ENCODE measurements at regions not wholly inside any gene's neighbourhood (a gene's known extent, or its start where the extent isn't known, plus 50 kb on each side); places are given as distances from the start of the nearest gene placed in this dataset.
"Not testable (repeated sequence)": the region's sequence is repeated elsewhere in the genome, so short reads cannot be mapped to it uniquely, and the experiment has no call there.

DNA sequence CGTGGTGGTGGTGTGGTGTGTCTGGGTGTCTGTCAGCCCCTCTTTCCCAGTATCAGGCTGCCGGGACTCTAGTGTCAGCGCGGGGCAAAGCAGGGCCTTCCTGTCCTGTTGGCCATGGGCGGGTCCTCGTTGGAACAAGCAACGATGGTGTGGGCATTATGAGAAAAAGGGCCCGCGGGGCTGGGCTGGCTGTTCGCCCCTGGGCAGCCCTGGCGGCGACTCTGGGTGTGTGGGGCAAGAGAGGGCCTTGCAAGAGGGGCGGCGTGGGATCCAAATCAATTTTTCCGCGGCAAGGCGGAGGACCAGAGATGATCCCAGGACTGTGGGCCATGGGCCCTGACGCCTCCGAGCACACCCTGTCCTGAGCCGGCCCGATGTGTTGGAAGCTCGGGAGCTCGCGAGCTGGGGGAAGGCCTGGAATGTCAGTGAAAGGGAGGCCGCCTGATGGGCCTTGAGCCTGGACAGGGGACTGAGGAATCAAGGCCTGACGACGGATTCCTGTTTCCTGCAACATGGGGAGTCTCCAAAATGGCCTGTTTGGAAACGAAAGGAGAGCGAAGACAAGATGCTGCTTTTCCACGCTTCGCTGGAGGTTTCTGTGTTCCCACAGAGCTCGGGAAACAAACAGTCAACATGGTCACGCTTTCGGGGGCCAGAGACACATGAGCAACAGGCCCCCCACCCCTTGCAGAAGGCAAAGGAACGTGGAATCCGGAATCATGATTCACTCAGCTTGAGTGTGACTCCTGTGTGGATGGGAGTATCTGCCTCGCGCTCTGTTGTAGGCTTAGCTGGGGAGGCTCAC lies 364.7 kb upstream of the DEFB115 start:
- H3K4me1 ChIP-seq (ENCODE audit: insufficient read depth, low read length), result no peaks in the 10 kb centered on the region
- H3K27me3 ChIP-seq (ENCODE audit: low read length), result peaks cover 3% of the 10 kb centered on the region
- no TSS peak for BruUV-seq (replicated peaks)
- H3F3A ChIP-seq (ENCODE audit: low read length, unreplicated experiment), result no peaks in the 10 kb centered on the region
- no peak overlapping the region for H3K27ac ChIP-seq (ENCODE audit: low read length)
- TF ChIP-seq EZH2 (IDR thresholded peaks at IDR 0.05; ENCODE audit: low read length, unreplicated experiment) (no peak), EZH2phosphoT487 (IDR thresholded peaks at IDR 0.05; ENCODE audit: borderline replicate concordance, low read length) (no peak)
- TF ChIP-seq, protein P1, sequence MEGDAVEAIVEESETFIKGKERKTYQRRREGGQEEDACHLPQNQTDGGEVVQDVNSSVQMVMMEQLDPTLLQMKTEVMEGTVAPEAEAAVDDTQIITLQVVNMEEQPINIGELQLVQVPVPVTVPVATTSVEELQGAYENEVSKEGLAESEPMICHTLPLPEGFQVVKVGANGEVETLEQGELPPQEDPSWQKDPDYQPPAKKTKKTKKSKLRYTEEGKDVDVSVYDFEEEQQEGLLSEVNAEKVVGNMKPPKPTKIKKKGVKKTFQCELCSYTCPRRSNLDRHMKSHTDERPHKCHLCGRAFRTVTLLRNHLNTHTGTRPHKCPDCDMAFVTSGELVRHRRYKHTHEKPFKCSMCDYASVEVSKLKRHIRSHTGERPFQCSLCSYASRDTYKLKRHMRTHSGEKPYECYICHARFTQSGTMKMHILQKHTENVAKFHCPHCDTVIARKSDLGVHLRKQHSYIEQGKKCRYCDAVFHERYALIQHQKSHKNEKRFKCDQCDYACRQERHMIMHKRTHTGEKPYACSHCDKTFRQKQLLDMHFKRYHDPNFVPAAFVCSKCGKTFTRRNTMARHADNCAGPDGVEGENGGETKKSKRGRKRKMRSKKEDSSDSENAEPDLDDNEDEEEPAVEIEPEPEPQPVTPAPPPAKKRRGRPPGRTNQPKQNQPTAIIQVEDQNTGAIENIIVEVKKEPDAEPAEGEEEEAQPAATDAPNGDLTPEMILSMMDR (conservative IDR thresholded peaks at IDR 0.05; ENCODE audit: low read depth, low read length), result no peak
- no peaks in the 10 kb centered on the region for H3K9me2 ChIP-seq (replicated peaks; ENCODE audit: low read length)
- DNase-seq (no peak), ATAC-seq (no peak)
- H3K4me3 ChIP-seq (ENCODE audit: low read length), result no peak overlapping the region
- H2AFZ ChIP-seq (ENCODE audit: low read length), result no peak overlapping the region
- ChIA-PET CTCF (no interaction called here), POLR2A (ENCODE audit: unreplicated experiment) (no interaction called here)
- H3K4me2 ChIP-seq (ENCODE audit: low read length), result no peak overlapping the region
- no peaks in the 10 kb centered on the region for H3K79me2 ChIP-seq (ENCODE audit: low read length)
- no peaks in the 10 kb centered on the region for H3K36me3 ChIP-seq (ENCODE audit: low read depth, low read length)
- intact Hi-C loops (cut with micrococcal nuclease), result no loop called here
- no peak overlapping the region for H3K9ac ChIP-seq (ENCODE audit: low read length)
- H4K20me1 ChIP-seq (ENCODE audit: low read length), result no peaks in the 10 kb centered on the region
- H3K9me3 ChIP-seq (ENCODE audit: low read length), result no peaks in the 10 kb centered on the region

DNA sequence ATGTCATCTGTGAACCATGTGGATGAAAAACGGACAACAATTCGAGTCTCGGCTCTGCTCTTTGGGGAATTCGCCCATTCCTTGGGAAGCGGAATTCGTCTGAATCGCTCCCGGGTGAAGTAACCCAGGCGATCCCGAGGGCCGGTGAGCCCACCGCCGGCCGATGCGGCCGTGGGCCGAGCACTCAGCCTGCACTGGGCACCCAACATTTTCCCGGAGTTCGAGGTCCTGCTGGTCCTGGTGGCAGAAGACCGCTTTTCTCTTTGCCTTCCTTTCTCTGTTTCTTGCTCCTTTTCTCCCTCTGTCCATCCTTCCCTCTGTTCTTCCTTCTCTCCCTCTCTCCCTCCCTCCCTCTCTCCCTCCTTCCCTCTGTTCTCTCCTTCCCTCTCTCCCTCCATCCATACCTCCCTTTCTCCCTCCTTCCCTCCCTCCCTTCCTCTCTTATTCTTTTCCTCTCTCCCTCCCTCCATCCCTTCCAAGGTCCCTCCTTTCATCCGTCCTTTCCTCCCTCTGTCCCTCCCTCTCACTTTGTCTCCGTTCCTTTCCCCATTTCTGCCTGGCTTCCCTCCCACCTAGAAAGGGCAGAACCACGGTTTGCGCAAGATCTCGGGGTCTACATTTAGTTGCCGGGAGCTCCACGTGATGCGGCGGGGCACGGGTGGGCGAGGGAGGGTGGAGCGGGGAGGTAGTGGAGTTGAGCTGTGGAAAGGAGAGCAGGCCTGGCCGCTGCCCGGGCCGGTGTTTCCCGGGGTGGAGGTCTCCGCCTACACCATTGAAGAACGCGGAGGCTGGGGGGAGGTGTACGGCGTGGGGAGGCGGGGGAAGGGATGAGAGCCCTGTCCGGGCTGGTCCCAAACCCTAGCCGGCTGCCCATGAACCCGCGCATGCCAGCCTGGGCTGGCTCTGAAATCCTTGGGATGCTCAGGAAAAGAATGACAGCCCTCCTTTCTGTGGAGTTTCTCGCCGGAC lies 363.8 kb upstream of the DEFB115 start:
- BruUV-seq (replicated peaks); H3K4me3 ChIP-seq (ENCODE audit: low read length); CTCF ChIA-PET; H3K79me2 ChIP-seq (ENCODE audit: low read length); DNase-seq; H3K27me3 ChIP-seq (ENCODE audit: low read length); POLR2A ChIA-PET (ENCODE audit: unreplicated experiment); H4K20me1 ChIP-seq (ENCODE audit: low read length); H3K27ac ChIP-seq (ENCODE audit: low read length); H3K9ac ChIP-seq (ENCODE audit: low read length); intact Hi-C loops (cut with micrococcal nuclease); H3K36me3 ChIP-seq (ENCODE audit: low read depth, low read length); H3K9me2 ChIP-seq (replicated peaks; ENCODE audit: low read length); H3K9me3 ChIP-seq (ENCODE audit: low read length); H3K4me2 ChIP-seq (ENCODE audit: low read length); H3F3A ChIP-seq (ENCODE audit: low read length, unreplicated experiment); H2AFZ ChIP-seq (ENCODE audit: low read length); ATAC-seq; H3K4me1 ChIP-seq (ENCODE audit: insufficient read depth, low read length): not testable (repeated sequence)

DNA sequence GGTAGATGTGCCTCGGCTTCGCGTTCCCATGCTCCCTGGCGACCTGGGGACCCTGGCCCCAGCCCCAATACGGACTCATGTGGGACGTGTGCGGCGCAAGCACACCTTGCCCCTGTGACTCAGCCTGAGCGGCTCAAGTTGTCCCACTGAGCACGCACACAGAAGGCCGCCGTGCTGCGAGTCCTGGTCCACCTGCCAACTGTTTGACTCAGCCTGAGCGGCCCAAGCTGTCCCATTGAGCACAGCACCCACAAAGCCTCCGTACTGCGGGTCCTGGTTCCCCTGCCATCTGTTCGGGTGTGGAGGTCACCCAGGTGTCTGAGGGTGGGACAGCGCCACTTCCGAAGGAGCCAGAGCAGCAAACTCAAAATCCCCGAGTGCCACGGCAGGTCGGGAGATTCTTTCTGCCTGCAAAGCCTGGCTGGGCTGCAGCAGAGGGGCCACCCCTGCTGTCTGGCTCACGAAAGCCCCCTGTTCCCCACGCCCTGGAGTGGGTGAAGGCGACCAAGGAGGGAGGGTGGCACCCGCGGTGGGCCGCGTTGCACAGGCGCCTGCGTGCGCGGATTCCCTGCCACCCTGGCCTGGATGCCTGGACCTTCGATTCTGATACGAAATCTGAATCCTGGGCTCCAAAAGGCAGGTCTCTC lies 362.6 kb upstream of the DEFB115 start:
- intact Hi-C loops (cut with micrococcal nuclease); H3K27ac ChIP-seq (ENCODE audit: low read length); BruUV-seq (replicated peaks); H3K9ac ChIP-seq (ENCODE audit: low read length); DNase-seq; H3F3A ChIP-seq (ENCODE audit: low read length, unreplicated experiment); H3K4me1 ChIP-seq (ENCODE audit: insufficient read depth, low read length); H4K20me1 ChIP-seq (ENCODE audit: low read length); POLR2A ChIA-PET (ENCODE audit: unreplicated experiment); CTCF ChIA-PET; H3K9me2 ChIP-seq (replicated peaks; ENCODE audit: low read length); H3K27me3 ChIP-seq (ENCODE audit: low read length); H3K79me2 ChIP-seq (ENCODE audit: low read length); H3K36me3 ChIP-seq (ENCODE audit: low read depth, low read length); H3K4me2 ChIP-seq (ENCODE audit: low read length); H3K9me3 ChIP-seq (ENCODE audit: low read length); H3K4me3 ChIP-seq (ENCODE audit: low read length); ATAC-seq; H2AFZ ChIP-seq (ENCODE audit: low read length): not testable (repeated sequence)

DNA sequence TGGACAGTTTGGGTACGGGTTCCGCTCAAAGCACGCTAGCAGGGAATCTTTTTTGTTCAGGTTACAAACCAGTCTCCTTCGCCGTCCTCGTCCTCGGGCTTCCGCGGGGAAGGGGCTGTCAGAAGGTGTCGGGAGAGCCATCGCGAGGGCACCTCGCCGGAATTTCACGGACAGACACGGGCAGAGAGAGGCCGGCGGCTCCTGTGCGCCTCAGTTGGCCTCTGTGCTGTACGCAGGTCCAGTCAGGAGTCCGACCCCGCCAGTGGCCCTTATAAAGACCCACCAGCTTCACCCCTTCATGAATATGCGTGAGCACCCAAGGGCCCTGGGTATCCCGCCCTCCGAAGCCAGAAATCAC lies 362.1 kb upstream of the DEFB115 start:
- H3K27ac ChIP-seq (ENCODE audit: low read length); H4K20me1 ChIP-seq (ENCODE audit: low read length); intact Hi-C loops (cut with micrococcal nuclease); H3K27me3 ChIP-seq (ENCODE audit: low read length); H3K9ac ChIP-seq (ENCODE audit: low read length); H3K4me3 ChIP-seq (ENCODE audit: low read length); BruUV-seq (replicated peaks); H2AFZ ChIP-seq (ENCODE audit: low read length); H3K9me3 ChIP-seq (ENCODE audit: low read length); H3K9me2 ChIP-seq (replicated peaks; ENCODE audit: low read length); H3K36me3 ChIP-seq (ENCODE audit: low read depth, low read length); H3K4me2 ChIP-seq (ENCODE audit: low read length); ATAC-seq; H3F3A ChIP-seq (ENCODE audit: low read length, unreplicated experiment); CTCF ChIA-PET; H3K4me1 ChIP-seq (ENCODE audit: insufficient read depth, low read length); DNase-seq; H3K79me2 ChIP-seq (ENCODE audit: low read length); POLR2A ChIA-PET (ENCODE audit: unreplicated experiment): not testable (repeated sequence)

DNA sequence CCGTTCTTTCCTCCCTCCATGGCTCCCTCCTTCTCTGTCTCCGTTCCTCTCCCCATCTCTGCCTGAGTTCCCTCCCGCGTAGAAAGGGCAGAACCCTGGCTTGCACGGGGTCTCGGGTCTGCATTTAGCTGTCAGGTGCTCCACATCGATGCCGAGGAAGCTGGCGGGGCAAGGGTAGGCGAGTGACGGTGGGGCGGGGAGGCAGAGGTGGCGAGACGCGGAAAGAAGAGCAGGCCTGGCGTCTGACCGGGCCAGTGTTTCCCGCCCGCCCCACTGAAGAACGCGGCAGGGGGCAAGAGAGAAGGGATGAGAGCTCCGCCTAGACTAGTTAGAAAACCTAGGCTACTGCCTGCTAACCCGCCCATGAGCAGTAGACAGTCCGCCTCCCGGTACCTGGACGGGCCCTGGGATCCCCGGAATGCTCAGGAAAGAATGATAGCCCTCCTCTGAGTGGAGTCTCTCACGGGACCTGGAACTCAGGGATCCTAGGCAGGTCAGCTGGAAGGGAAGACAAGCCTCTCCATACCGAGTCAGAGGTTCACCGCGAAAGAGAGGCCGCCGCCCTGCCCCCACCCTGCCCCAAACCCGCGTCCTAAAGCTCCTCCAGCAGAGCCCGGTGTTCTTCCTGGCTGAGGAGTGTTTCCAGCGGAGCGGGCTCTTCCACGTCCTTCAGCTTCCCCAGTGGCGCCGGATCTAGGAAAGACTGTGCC lies 357.9 kb upstream of the DEFB115 start:
- H3K4me3 ChIP-seq (ENCODE audit: low read length); H3K27ac ChIP-seq (ENCODE audit: low read length); H3K9me3 ChIP-seq (ENCODE audit: low read length); ATAC-seq; H3K36me3 ChIP-seq (ENCODE audit: low read depth, low read length); DNase-seq; H3K9ac ChIP-seq (ENCODE audit: low read length); intact Hi-C loops (cut with micrococcal nuclease); H3K4me1 ChIP-seq (ENCODE audit: insufficient read depth, low read length); BruUV-seq (replicated peaks); POLR2A ChIA-PET (ENCODE audit: unreplicated experiment); H3K4me2 ChIP-seq (ENCODE audit: low read length); H3K27me3 ChIP-seq (ENCODE audit: low read length); H2AFZ ChIP-seq (ENCODE audit: low read length); H4K20me1 ChIP-seq (ENCODE audit: low read length); H3K9me2 ChIP-seq (replicated peaks; ENCODE audit: low read length); H3K79me2 ChIP-seq (ENCODE audit: low read length); H3F3A ChIP-seq (ENCODE audit: low read length, unreplicated experiment); CTCF ChIA-PET: not testable (repeated sequence)

Data from PC-3 (cell line).